Umbilical cord (tissue), 1 donor: ENCODE measurements at regions not wholly inside any gene's neighbourhood (a gene's known extent, or its start where the extent isn't known, plus 50 kb on each side); places are given as distances from the start of the nearest gene placed in this dataset.

Experiments used
- DNase-seq: peaks from one replicate; pipeline ENCODE4 v3.0.0-alpha.2; 2015; ENCODE audit warnings: low spot score

- no peak for DNase-seq
Observed at GRCh38 chr15:93562395-93563123, 473.5 kb upstream of the RGMA start.

DNA sequence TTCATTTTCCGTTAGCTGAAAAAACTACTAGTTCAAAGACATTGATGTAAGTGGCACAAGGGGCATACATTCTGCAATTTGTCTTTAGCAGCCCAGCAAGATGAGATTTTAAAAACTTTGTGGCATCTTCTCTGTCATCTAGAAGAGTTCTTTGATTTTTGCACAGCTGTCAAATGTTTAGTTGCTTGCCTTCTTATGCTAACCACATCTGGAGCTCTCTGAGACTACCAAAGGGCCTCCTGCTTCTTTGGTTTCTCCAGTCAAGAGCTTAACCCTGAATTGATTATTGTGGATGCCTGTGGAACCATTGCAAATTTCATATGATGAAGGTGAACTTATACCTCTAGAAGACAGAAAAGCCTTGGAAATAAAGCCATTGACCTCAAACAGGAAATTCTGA is 468.7 kb upstream of the RGMA start:
- DNase-seq, result no peak

GRCh38 chr15:93553167-93553935 is 464.3 kb upstream of the RGMA start:
- no peak for DNase-seq

DNA sequence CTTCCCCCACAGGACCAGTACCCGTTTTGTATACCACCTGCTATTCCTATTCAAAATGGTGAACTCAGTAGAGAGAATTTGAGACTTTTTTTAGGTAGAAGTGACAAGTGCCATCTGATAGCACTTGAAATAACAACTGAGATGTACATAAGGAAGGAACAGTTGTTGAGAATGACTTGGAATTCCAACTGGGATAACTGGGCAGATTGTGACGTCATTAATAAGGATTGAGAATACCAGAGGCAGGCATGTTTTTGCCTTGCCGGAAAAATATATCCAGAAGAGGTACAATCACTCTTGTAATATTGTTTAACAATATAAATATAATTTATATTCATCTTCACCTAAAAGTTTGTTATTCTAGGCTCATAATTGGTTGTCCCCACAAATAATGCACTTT is 454.1 kb upstream of the RGMA start:
- DNase-seq, result no peak

- no peak for DNase-seq
Observed at GRCh38 chr15:93527374-93528050, 438.5 kb upstream of the RGMA start.

GRCh38 chr15:93524432-93524831 is 435.4 kb upstream of the RGMA start:
- no peak for DNase-seq

DNA sequence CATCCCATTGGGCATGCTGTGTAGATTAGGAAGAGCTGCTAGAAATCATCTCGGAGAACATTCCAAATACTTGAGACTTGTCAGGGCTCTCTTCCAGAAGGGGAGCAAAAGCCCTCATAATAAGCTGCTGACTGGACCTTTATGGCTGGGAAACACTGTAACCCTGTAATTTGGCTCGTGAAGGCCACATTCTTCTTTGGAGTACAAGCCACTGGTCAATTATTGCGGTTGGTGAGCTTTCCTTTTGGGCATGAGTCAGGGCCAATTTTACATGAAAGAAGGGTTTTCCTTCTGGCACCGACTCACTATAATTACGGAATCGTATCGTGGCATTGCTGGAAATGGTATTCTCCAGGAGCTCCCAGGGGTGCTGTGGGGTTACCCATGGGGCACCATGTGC is 434.5 kb upstream of the RGMA start:
- no peak for DNase-seq

GRCh38 chr15:93520206-93520605 is 431.2 kb upstream of the RGMA start:
- no peak for DNase-seq

DNA sequence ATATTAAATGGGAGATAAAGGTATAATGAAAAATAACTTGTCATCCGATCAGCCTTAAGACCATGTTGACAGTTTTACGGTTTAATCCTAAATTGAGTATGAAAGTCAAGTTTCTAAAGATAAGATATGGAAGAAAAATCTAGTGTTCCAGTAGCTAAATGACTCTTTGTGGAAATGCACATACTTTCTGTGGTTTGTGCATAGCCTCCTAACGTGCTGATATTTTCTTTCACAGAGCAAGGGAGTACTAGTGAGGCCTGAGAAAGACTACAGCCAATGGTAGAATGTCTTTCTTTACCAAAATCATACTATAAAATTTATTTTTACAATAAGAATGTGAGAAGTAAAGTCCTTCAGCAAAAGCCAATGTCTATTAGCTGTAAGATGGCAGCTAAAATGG is 430.6 kb upstream of the RGMA start:
- DNase-seq, result no peak

DNA sequence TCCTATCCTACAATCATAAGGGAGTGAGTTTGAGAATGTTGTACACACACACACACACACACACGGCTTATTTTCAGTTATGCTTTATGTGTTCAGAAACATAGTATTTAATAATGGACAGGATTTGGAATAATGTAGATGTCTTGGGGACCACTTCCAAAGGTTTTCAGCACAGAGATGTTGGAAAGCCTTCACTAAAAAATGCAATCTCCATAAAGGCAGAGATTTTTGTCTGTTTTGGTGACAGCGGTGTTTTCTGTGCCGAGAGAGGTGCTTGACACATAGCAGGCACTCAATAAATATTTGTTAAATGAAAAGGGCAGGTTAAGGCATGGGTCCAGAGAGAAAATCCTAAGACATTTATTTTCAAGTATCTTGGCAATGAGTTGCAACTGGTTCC is 428.2 kb upstream of the RGMA start:
- peak; percentile 8 for DNase-seq

DNA sequence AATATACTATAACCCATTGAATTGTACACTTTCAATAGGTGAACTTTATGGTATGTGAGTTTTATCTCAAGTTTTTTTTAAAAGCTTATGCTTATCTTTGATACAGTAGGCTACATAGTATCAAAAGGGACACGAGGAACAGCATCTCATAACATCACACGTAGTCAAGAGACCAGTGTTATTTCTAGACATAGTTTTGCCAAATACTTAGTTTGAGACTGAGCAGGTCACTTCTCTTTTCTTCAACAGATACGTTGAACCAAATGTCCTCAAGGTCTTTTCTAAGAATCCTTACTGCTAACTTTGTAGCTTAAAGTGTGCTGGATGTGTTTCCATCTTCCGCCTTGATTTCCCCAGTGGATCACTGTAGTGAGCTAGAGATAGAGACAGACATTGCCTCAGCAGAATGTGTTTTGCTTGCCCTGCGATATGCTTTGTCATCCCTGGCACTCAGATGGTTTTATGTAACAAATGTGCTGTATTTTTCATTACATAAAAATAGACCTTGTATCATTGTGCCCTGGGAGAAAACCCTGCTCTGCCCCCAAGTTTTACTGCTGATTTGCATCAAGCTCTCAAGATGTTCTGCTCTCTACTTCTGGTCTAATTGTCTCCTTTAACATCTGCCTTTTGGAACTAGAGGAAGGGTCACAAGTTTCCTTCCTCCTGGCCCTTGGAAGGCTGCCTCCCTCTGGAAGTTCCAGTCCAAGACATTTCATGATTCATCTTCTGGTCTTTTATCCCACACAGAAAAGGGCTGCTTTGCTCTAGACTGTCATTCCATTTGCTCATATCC is 426.4 kb upstream of the RGMA start:
- DNase-seq, result no peak

DNA sequence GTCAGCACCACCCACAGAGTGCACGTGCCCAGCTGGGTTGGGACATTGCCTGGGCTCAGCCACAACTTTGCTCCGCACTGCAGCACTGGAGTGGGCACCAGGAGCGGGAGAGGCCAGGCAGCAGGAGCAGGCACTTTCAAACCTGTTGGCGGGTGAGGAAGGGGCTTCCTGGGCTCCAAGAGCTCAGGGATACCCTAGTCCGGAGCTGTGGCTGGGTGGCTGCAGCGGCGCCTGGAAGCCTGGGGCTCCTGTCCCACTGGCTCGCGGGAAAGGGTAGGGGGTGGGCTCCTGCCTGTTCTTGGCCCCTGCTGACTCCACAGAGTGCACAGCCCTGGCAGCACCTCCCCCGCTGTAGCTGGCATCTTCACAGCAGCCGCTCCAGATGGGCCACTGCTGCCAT is 417.6 kb upstream of the RGMA start:
- no peak for DNase-seq

DNA sequence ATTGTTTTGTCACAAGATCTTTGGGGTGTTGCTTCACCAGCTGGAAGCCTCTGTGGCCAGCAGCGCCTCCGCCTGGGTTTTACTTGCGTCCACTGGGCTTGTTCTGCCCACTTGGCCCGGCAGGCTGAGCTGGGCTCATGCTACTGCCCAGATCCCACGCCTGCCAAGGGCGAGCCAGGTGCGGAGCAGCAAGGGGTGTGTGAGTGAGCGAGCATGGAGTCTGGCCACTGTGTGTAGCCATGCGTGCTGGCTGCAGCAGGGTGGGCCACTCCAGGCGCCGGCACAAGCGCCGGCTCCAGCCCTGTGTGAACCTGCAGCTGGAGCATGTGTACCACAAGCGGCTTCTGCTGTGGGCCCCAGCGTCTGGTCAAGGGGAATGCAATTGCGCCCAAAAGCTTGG is 416.5 kb upstream of the RGMA start:
- DNase-seq, result no peak

DNA sequence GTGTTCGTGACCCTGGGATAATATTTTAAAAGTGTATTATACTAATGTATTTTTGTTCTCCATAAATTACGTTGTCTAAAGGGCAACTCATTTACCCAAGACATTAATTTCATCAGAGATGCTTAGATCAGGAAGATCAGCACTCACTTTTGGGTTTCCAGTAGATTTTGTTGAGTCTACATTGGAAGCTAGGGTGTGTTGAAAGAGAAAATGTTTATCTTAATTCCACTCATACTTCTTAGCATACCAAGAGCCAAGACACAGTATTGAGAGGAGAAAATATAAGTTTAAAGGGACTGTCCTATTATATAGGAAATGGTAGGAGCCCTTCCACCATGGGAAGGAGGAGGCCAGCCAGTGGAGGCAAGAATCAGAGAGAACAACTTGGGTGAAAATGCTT is 412.9 kb upstream of the RGMA start:
- DNase-seq, result no peak

DNA sequence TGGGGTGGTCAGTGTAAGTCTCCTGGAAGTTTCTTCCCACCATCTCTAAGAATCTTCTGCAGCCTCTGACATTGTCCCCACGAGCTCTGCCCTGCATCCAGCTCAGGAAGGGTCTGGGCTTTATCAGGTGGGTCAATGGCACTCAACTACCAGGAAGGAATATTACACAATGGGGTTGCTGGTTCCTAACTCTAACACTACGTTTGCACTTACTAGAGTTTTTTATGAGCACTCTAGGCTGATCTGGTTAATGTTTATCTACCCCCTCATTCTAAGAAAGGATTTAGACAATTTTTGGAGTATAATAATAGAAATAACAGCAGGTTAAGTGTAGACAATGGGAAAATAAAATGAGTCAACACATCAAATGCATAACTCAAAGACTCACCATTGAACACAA is 411.1 kb upstream of the RGMA start:
- DNase-seq, result no peak

- DNase-seq, result peak; percentile 8
Observed at GRCh38 chr15:93497291-93497690, 408.3 kb upstream of the RGMA start.

DNA sequence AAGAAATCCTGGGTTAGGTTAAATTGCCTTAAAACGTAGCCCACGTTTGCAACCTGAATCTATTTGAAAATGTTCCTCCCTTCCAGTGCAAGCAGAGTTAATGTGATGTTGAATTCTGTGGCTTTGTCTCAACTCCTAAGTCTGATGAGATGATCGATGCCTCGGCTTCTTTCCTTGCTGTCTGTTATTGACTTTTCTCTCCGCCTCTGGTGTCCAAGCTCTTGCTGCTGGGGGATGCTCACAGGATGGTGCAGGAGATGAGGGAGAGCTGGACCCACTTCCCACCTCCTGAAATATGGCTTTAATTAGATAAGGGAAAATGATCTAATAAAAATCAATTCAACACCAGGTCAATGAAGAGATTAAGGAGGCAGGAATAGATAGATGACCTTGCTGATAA is 407.9 kb upstream of the RGMA start:
- DNase-seq, result no peak

- DNase-seq, result peak; percentile 32
Observed at GRCh38 chr15:93495799-93496637, 407.0 kb upstream of the RGMA start.

- DNase-seq, result peak; percentile 23
Observed at GRCh38 chr15:93493172-93493571, 404.2 kb upstream of the RGMA start.

DNA sequence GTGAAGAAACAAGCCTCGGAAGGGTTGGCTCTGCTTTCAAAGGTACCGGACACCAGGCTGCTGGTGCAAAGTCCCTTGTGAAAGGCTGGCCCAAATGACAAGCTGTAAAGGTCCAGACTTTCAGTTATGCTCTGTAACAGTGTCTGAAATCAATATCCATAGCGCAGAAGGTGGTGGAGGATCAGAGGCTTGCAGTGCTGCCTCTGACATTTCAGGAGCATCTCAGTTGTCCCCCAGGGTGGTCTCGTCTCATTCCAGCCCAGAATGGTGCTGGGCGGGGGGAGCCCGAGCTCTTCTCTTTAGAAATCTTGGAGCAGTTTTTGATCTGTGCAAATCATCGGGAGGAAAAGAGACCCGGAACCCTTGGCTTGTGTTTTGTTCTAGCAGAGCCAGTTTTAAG is 402.3 kb upstream of the RGMA start:
- DNase-seq, result no peak

- no peak for DNase-seq
Observed at GRCh38 chr15:93488296-93488713, 399.3 kb upstream of the RGMA start.
